Brain microvascular endothelial cell (primary cell): ENCODE measurements at regions not wholly inside any gene's neighbourhood (a gene's known extent, or its start where the extent isn't known, plus 50 kb on each side); places are given as distances from the start of the nearest gene placed in this dataset.

Experiments
- DNase-seq: peaks from one replicate; pipeline ENCODE4 v3.0.0-alpha.2; 2020
- H3K27ac ChIP-seq: fragments of 250-450 bp; sonication (Bioruptor Pico); 2 replicates; pipeline ENCODE4 v1.5.1; 2020; ENCODE audit warnings: mild to moderate bottlenecking, moderate library complexity
- H3K27me3 ChIP-seq: fragments of 250-450 bp; sonication (Bioruptor Pico); replicated peaks from 2 replicates; pipeline ENCODE4 v1.5.1; 2020; ENCODE audit warnings: mild to moderate bottlenecking
- H3K36me3 ChIP-seq: fragments of 250-450 bp; sonication (Bioruptor Pico); replicated peaks from 2 replicates; pipeline ENCODE4 v1.5.1; 2020; ENCODE audit warnings: mild to moderate bottlenecking
- H3K4me3 ChIP-seq: 2 replicates; pipeline ENCODE4 v1.5.1; 2011; ENCODE audit warnings: low read depth, mild to moderate bottlenecking, control low read depth, low read length, moderate library complexity
- in situ Hi-C: cut with HindIII; loops from 2 replicates; pipeline ENCODE4 v1.10.0; 2017; ENCODE audit warnings: low sequenced_read_pairs, low pct_ligation_motif_present
- TF ChIP-seq, protein P1 (sequence below): IDR thresholded peaks from 2 replicates; pipeline ENCODE4 v1.5.1; 2011; ENCODE audit warnings: low read depth, mild to moderate bottlenecking, moderate library complexity, low read length, control low read depth, inconsistent platforms; ENCODE audit errors: missing control alignments

DNA sequence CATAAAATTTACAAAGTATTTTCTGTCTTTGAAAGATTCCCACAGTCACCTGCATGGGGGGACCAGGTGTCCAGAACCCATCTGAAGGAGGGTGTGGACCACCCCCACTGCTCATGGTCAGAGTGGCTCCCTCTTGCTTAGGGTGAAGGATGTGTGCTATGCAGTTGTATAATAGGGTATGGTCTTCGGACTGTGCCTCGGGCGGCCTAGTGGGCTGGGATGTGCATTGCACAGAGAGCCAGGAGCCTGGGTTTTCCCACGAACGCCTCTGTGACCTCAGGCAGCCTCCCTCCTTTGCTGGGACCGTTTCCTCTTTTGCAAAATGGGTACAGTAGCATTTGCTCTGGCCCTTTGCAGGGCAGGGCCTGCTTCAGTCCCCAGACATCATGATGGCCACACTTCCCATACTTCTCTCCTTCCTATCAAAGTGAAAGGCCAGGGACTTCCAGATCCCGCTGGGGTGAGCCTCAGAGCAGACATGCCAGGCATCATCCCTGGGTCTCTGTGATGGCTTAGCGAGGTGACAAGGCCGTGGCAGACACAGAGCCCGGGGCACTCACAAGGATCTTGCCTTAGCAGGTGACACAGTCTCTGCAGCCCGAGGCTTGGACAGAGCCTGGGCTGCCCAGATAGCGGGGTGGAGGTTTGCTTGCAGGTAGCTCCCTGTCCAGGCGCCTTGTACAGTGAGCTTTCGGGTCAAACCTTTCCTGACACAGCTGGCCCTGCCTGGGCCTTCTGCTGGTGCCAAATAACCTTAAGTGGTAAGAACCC lies 59.4 kb upstream of the ZNF536 start:
- Histone ChIP-seq H3K36me3 (no peaks in the 10 kb centered on the region), H3K27me3 (no peaks in the 10 kb centered on the region), H3K27ac (no peak overlapping the region), H3K4me3 (no peak overlapping the region)
- DNase-seq = no peak
- TF ChIP-seq, protein P1, sequence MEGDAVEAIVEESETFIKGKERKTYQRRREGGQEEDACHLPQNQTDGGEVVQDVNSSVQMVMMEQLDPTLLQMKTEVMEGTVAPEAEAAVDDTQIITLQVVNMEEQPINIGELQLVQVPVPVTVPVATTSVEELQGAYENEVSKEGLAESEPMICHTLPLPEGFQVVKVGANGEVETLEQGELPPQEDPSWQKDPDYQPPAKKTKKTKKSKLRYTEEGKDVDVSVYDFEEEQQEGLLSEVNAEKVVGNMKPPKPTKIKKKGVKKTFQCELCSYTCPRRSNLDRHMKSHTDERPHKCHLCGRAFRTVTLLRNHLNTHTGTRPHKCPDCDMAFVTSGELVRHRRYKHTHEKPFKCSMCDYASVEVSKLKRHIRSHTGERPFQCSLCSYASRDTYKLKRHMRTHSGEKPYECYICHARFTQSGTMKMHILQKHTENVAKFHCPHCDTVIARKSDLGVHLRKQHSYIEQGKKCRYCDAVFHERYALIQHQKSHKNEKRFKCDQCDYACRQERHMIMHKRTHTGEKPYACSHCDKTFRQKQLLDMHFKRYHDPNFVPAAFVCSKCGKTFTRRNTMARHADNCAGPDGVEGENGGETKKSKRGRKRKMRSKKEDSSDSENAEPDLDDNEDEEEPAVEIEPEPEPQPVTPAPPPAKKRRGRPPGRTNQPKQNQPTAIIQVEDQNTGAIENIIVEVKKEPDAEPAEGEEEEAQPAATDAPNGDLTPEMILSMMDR = no peak
- in situ Hi-C loops = no loop called here

DNA sequence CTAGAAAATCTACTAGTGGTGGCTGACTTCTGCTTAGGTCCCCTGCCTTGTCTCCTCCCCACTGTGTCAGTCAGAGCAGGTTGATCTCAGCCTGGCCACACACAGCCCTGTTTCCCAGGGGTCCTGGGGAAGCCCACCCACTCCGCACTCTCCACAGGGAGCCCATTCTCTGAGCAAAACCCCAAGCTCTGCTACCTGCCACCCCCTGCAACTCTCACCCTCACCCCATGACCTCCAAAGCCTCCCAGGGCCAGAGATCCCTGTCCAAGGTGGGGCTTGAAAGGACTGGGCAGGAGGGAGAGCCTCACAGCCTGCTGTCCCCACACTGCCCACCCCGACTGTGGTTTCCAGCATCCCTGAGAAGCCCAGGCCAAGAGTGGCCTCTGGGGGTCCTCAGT lies 58.8 kb upstream of the ZNF536 start:
- in situ Hi-C loops = no loop called here

DNA sequence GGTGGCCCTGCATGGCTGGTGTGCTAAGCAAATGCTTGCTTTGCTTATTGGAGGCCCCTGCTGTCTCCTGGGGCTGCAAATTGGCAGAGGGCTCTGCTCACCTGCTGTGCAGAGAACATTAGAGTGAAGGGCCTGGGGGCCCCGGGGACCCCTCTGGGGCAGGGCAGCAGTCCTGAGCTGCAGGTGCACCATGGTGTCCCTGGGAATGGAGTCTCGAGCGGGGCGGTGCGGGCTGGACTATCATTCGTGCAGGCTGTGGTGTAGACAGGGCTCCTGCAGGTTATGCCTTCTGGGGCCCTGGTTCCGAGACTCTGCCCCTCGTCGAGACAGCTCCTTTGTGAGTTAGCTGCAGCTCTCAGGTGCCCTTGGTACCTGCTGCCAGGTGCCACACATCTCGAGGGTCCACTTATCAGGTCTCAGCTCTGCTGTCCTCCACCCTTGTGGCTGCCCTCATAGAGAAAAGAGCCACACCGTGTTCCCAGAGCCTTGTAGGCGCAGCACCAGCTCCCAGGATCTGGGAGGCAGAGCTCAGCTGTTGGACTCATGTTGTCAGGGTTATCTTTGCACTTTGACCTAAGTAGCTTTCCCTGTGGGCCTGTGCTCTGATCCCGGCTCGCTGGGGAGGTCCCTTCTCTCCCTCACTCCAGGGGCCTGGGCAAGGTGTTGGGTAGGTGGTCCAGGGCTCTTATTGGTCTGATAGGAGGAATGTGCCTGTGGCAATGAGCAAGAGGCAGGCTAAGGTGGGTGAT lies 58.0 kb upstream of the ZNF536 start:
- Histone ChIP-seq H3K36me3 (no peaks in the 10 kb centered on the region), H3K4me3 (no peak overlapping the region), H3K27ac (no peak overlapping the region), H3K27me3 (no peaks in the 10 kb centered on the region)
- TF ChIP-seq, protein P1 = no peak
- DNase-seq = no peak
- in situ Hi-C loops = no loop called here

More for the DNA sequence above, 58.8 kb upstream of the ZNF536 start:
- no peak for DNase-seq
- H3K27me3 ChIP-seq = no peaks in the 10 kb centered on the region
- no peak overlapping the region for H3K4me3 ChIP-seq
- TF ChIP-seq, protein P1 = no peak
- H3K27ac ChIP-seq = no peak overlapping the region
- H3K36me3 ChIP-seq = no peaks in the 10 kb centered on the region

DNA sequence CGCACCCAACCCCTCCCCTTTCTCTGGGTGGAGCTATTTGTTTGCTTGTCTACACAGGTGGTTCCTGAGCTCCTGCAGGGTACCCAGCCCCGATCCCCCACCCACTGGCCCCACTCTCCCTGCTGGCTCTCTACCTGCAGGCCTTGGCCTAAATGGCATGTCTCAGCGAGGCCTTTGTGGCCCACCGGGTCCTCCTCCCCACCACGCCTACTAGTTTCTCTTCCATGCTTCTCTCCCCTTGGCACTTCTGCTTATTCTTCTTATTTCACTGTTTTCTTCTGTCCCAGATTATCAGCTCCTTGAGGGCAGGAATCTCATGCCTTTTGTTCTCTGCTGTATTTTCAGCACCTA lies 57.4 kb upstream of the ZNF536 start:
- in situ Hi-C loops = no loop called here

DNA sequence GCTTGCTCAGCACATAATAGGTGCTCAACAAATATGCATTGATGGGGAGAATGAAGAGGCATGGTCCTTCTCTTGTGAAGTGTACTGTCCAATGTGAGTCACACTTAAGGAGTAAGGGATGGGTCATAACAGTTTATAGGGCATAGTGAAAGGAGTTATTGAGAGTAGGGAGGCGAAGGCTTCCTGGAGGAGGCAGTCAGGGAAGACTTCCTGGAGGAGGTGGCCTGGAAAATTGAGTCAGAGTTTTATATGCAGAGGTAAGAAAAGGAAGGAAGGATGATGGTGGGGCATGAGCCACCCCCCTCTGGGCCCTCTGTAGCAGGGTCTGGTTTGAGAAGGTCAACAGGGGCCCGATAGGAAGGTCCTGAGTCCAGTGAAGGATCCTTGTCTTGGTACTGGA lies 57.0 kb upstream of the ZNF536 start:
- no peaks in the 10 kb centered on the region for H3K36me3 ChIP-seq
- in situ Hi-C loops = no loop called here

More for the DNA sequence above, 57.4 kb upstream of the ZNF536 start:
- H3K27me3 ChIP-seq = no peaks in the 10 kb centered on the region
- H3K27ac ChIP-seq = no peak overlapping the region
- DNase-seq = no peak
- TF ChIP-seq, protein P1 = no peak
- no peak overlapping the region for H3K4me3 ChIP-seq
- H3K36me3 ChIP-seq = no peaks in the 10 kb centered on the region

More for the DNA sequence above, 57.0 kb upstream of the ZNF536 start:
- Histone ChIP-seq H3K27ac (no peak overlapping the region), H3K27me3 (no peaks in the 10 kb centered on the region), H3K4me3 (no peak overlapping the region)
- no peak for DNase-seq
- TF ChIP-seq, protein P1 = no peak
